ENCODE measurements at regions not wholly inside any gene's neighbourhood (a gene's known extent, or its start where the extent isn't known, plus 50 kb on each side); places are given as distances from the start of the nearest gene placed in this dataset.
"Not testable (repeated sequence)": the region's sequence is repeated elsewhere in the genome, so short reads cannot be mapped to it uniquely, and the experiment has no call there.

DNA sequence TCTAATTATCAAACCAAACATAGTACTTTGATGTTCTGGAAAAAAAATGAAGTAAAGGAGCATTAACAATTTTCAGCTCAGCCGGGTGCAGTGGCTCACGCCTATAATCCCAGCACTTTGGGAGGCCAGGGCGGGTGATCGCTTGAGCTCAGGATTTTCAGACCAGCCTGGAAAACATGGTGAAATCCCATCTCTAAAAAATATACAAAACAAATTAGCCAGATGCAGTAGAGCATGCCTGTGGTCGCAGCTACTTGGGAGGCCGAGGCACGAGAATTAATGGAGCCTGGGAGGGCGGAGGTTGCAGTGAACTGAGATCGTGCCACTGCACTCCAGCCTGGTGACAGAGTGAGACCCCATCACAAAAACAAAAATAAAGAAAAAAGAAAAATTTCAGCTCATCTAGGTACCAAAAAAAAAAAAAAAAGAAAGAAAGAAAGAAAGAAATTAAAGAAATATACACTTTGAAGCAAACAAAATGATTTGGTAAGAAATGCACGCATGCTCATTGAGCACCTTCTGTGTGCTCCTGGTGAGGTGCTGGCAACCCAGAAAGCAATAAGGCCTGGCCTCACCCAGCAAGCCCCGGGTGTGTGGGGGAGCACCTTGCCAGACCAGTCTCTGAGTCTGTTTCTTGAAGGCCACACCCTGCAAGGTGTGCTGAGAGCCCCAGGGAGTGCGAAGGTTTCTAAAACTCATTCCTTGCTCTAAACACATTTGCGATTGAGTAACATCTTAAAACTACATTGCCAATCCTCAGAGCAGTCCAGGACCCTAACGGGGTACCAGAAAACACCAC, 133.5 kb downstream of the TFCP2L1 start:
- DNase-seq, result no peak

GRCh38 chr2:121152861-121153260, 132.1 kb downstream of the TFCP2L1 start:
- no peak for DNase-seq

GRCh38 chr2:121153516-121153915, 131.5 kb downstream of the TFCP2L1 start:
- no peak for DNase-seq

- DNase-seq, result no peak
These were observed 129.4 kb downstream of the TFCP2L1 start for GRCh38 chr2:121155502-121156056.

DNA sequence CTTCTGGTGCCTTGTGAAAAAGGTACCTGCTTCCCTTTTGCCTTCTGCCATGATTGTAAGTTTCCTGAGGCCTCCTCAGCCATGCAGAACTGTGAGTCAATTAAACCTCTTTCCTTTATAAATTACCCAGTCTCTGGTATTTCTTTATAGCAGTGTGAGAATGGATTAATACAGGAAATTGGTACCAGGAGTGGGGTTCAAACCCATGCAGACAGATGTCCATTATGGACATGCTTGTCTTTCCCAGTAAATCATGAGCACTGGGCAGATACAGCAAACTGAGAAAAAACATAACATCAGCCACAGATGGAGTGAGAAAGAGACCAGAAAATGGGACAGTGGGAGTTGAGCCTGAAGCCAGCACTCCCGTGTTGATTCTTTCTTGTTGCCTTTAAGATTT, 127.5 kb downstream of the TFCP2L1 start:
- DNase-seq, result not testable (repeated sequence)

DNA sequence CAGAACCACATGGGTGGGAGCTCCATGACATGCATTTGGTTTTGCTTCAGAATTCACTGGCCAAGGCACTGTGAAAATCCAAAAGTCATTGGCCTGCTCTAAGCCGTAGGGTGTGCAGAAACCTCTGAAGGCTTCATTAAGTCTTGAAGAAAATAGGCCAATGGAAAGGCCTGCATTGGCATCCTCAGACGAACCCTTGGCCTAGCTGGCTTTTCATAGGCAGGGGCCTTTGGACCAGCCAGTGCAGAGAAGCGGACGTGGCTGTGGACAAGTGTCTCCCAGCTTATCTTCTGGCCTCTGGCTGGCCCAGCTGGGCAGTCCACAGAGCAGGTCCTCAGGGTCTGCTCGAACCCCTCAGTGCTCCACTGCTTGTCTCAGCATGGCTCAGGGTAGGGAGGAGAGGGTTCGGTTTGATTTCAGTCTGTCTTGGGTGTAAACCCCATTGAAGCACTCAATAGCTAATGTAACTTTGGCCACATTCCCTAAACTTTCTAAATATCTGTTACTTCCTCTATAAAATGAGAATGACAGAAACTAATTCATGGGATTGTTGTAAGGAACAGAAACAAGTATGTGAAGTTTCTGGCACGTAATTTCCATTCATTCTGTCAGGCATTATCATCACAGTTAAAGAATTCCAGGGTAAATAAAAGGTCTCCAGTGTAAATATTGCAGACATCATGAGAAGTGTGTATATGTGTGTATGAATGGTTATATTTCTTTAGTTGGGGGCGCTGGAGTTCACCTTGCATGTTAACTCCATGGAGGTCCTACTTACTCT, 125.5 kb downstream of the TFCP2L1 start:
- no peak for DNase-seq

- no peak for DNase-seq
These were observed 124.6 kb downstream of the TFCP2L1 start for GRCh38 chr2:121160366-121160765.

DNA sequence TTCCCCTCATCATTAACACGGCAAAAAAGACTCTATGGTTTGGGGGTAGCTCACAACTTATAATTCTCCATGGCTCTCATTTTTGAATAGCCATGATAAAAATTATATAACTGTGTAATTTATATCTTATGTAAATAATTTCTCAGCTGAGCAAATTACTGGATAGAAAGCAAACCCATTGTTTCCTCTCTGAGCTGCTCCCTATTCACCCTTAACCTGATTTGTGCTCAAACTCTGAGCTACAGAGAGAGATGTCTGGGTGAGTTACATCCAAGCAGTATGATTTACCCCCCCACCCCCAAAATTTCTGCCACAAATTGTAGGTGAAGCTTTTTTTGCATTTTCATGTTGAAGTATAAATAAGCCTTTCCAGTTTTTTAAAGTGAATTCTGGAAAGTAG, 123.7 kb downstream of the TFCP2L1 start:
- DNase-seq, result no peak

DNA sequence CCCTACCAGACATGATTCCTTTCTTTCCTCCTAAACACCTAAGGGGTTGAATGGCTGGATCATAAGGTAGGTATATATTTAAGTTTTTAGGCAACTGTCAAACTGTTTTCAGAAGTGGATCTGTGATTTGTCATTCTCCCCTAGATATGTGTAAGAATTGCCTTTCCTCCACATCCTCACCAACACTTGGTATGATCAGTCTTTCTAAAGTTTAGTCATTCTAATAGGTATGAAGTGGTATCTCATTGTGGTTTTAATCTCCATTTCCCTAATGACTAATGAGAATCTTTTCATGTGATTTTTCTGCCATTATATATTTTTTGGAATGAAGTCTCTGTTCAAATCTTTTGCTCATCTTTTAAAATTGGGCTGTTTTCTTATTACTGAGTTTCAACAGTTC, 122.1 kb downstream of the TFCP2L1 start:
- no peak for DNase-seq

DNA sequence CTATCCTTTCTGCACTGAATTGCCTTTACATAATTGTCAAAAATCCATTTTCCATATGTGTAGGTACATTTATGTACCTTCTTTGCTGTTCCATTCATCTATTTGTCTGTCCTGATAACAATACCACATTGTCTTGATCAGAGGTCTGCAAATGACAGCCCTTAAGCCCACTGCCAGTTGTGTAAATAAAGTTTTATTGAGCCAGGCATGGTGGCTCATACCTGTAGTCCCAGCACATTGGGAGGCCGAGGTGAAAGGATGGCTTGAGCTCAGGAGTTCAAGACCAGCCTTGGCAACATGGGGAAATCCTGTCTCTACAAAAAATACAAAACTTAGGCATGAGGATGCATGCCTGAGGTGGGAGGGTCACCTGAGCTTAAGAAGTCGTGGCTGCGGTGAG, 121.0 kb downstream of the TFCP2L1 start:
- no peak for DNase-seq

- no peak for DNase-seq
These were observed 119.9 kb downstream of the TFCP2L1 start for GRCh38 chr2:121165038-121165542.

Data from effector CD4-positive, alpha-beta T cell (primary cell).